GM23248 (cell line): ENCODE measurements at regions not wholly inside any gene's neighbourhood (a gene's known extent, or its start where the extent isn't known, plus 50 kb on each side); places are given as distances from the start of the nearest gene placed in this dataset.

Experiments used
- EZH2 ChIP-seq: fragments of 200-600 bp; sonication (generic); IDR thresholded peaks from 2 replicates; pipeline ENCODE4 v1.6.1; 2018; ENCODE audit warnings: antibody characterized with exemption, mild to moderate bottlenecking; ENCODE audit not compliant: insufficient read depth, poor library complexity, severe bottlenecking
- EZH2phosphoT487 ChIP-seq: fragments of 200-600 bp; sonication (generic); IDR thresholded peaks from 2 replicates; pipeline ENCODE4 v1.6.1; 2018; ENCODE audit warnings: antibody characterized with exemption, moderate library complexity, mild to moderate bottlenecking, low read depth; ENCODE audit not compliant: insufficient read depth

DNA sequence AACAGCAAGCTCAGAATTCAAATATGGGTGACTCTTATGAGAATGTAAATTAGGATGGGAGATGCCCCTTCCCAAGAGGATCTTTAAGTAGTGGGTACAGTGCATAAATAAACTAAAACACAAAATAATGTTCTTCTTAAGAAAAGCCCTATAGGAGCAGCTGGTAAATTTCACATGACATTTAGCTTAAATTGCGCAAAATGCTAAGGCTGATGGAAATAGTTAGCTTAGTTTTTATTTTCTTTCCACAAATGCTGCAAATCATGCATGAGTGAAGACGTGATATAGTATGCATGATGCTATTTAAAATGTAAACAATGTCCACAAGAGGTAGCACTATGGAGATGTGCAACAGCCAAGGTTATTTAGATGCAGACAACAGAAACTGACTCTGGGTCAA lies 328.1 kb downstream of the ATP23 start:
- TF ChIP-seq EZH2, result no peak
- TF ChIP-seq EZH2phosphoT487, result no peak
